ENCODE measurements at regions not wholly inside any gene's neighbourhood (a gene's known extent, or its start where the extent isn't known, plus 50 kb on each side); places are given as distances from the start of the nearest gene placed in this dataset.
"Not testable (repeated sequence)": the region's sequence is repeated elsewhere in the genome, so short reads cannot be mapped to it uniquely, and the experiment has no call there.

- no peak for DNase-seq
Observed at GRCh38 chr10:14423111-14423744, 92.5 kb upstream of the FRMD4A start.

GRCh38 chr10:14422431-14422830 is 91.7 kb upstream of the FRMD4A start:
- DNase-seq = no peak

GRCh38 chr10:14421941-14422340 is 91.2 kb upstream of the FRMD4A start:
- no peak for DNase-seq

- DNase-seq = not testable (repeated sequence)
Observed at GRCh38 chr10:14417336-14417735, 86.6 kb upstream of the FRMD4A start.

- DNase-seq = no peak
Observed at GRCh38 chr10:14416308-14416700, 85.6 kb upstream of the FRMD4A start.

- no peak for DNase-seq
Observed at GRCh38 chr10:14415676-14416307, 85.1 kb upstream of the FRMD4A start.

- DNase-seq = no peak
Observed at GRCh38 chr10:14414901-14415300, 84.2 kb upstream of the FRMD4A start.

GRCh38 chr10:14413523-14413922 is 82.8 kb upstream of the FRMD4A start:
- no peak for DNase-seq

GRCh38 chr10:14412624-14413023 is 81.9 kb upstream of the FRMD4A start:
- DNase-seq = no peak

- no peak for DNase-seq
Observed at GRCh38 chr10:14409856-14410458, 79.2 kb upstream of the FRMD4A start.

GRCh38 chr10:14409247-14409646 is 78.5 kb upstream of the FRMD4A start:
- DNase-seq = no peak

- DNase-seq = no peak
Observed at GRCh38 chr10:14408139-14408538, 77.4 kb upstream of the FRMD4A start.

- no peak for DNase-seq
Observed at GRCh38 chr10:14407567-14407966, 76.8 kb upstream of the FRMD4A start.

GRCh38 chr10:14405076-14406065 is 74.6 kb upstream of the FRMD4A start:
- no peak for DNase-seq

GRCh38 chr10:14403881-14404623 is 73.3 kb upstream of the FRMD4A start:
- no peak for DNase-seq

- no peak for DNase-seq
Observed at GRCh38 chr10:14403359-14403758, 72.6 kb upstream of the FRMD4A start.

- DNase-seq = no peak
Observed at GRCh38 chr10:14399641-14400040, 68.9 kb upstream of the FRMD4A start.

GRCh38 chr10:14397066-14397465 is 66.3 kb upstream of the FRMD4A start:
- DNase-seq = no peak

- no peak for DNase-seq
Observed at GRCh38 chr10:14396411-14397048, 65.8 kb upstream of the FRMD4A start.

- DNase-seq = no peak
Observed at GRCh38 chr10:14394179-14394578, 63.5 kb upstream of the FRMD4A start.

- no peak for DNase-seq
Observed at GRCh38 chr10:14391342-14391741, 60.6 kb upstream of the FRMD4A start.

GRCh38 chr10:14389981-14390590 is 59.4 kb upstream of the FRMD4A start:
- DNase-seq = no peak
